ENCODE measurements at regions not wholly inside any gene's neighbourhood (a gene's known extent, or its start where the extent isn't known, plus 50 kb on each side); places are given as distances from the start of the nearest gene placed in this dataset.

DNA sequence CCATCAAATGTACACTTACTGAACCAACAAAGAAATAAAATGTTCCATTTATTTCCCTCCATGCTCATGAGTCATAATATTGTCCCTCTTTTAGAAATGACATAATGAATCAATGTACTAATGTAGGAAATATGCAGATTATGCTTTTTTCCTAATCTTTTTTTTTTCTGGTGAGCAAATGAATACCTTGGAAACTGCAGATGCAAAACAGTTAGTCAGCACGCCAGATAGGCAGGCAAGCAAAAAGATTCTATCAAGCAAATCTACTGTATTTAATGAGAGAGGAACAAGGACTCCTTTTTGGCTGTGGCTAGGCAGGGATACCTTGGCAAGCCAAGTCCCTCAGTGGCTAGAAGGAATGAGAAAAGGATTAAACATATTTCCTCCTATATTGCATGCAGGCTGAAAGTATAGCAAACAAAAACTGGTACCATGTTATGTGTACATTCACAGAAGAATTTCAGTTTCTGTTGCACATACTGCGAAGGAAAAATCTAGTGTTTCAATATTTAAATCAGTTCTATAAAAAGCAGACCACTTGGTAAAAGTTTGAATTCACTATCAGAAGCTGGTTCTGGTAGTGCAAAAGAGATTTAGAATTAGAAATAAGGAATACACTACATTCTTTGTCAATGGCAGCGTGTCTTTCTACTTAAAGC, 605.4 kb downstream of the TLE1 start:
- no peak for DNase-seq (ENCODE audit: low read depth)
- H3K4me3 ChIP-seq (ENCODE audit: low read depth, low read length): no peak overlapping the region
- TF ChIP-seq, protein P1, sequence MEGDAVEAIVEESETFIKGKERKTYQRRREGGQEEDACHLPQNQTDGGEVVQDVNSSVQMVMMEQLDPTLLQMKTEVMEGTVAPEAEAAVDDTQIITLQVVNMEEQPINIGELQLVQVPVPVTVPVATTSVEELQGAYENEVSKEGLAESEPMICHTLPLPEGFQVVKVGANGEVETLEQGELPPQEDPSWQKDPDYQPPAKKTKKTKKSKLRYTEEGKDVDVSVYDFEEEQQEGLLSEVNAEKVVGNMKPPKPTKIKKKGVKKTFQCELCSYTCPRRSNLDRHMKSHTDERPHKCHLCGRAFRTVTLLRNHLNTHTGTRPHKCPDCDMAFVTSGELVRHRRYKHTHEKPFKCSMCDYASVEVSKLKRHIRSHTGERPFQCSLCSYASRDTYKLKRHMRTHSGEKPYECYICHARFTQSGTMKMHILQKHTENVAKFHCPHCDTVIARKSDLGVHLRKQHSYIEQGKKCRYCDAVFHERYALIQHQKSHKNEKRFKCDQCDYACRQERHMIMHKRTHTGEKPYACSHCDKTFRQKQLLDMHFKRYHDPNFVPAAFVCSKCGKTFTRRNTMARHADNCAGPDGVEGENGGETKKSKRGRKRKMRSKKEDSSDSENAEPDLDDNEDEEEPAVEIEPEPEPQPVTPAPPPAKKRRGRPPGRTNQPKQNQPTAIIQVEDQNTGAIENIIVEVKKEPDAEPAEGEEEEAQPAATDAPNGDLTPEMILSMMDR (IDR thresholded peaks at IDR 0.05; ENCODE audit: low read depth, low read length, missing control alignments): no peak

DNA sequence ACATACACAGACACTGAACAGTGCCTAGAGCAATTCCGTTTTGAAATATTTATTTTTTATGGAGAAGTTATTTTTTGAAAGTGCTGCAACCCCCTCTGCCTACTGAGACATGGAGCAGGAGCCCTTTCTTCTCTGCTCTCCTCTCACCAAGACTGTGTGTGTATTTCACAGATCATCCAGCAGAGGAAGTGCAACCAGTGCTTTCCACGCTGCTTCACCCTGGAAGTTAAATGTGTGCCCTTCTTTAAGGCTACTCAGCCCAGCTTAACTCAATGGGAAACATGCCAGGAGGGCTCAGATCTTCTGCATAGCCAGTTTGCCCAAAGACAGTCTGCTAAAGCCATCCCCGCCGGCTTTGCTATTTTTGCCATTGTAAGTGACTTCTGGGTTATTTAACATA, 606.3 kb downstream of the TLE1 start:
- no peak overlapping the region for H3K4me3 ChIP-seq (ENCODE audit: low read depth, low read length)
- TF ChIP-seq, protein P1 (IDR thresholded peaks at IDR 0.05; ENCODE audit: low read depth, low read length, missing control alignments): peak; percentile 8
- DNase-seq (ENCODE audit: low read depth): no peak

DNA sequence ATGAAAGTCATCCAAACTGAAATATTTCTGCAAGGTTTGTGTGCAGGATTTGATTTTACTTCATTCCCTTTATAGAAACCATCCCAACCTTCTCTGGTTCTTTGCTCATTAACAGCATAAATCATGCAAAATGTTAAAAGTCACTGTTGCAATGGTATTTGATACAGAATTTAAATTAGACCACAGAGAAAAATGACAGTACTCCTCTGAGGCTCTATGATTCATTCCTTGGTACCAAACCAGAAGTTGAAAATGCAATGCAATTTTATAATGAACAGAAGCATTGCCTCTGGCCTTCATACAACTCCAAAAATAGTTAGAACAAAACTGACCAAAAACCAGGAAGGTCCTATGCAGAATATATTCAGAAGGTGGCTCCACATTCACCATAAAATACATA, 607.1 kb downstream of the TLE1 start:
- H3K4me3 ChIP-seq (ENCODE audit: low read depth, low read length): no peak overlapping the region
- no peak for DNase-seq (ENCODE audit: low read depth)
- TF ChIP-seq, protein P1 (IDR thresholded peaks at IDR 0.05; ENCODE audit: low read depth, low read length, missing control alignments): no peak

DNA sequence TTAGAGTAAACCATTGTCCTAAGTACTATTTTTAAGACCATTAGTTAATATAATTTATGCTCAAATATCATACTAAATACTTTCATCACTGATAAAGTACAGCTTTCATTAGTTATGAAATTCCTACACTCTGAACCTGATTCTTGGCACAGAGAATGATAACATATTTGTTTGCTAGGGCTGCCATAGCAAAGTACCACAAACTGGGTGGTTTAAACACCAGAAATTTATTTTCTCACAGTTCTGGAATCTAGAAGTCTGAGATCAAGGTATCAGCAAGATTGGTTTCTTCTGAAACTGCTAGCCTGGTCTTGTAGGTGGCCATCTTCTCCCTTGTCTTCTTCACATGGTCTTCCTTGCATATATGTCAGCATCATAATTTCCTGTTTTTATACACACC, 608.4 kb downstream of the TLE1 start:
- DNase-seq (ENCODE audit: low read depth): no peak
- no peak overlapping the region for H3K4me3 ChIP-seq (ENCODE audit: low read depth, low read length)
- TF ChIP-seq, protein P1 (IDR thresholded peaks at IDR 0.05; ENCODE audit: low read depth, low read length, missing control alignments): no peak

DNA sequence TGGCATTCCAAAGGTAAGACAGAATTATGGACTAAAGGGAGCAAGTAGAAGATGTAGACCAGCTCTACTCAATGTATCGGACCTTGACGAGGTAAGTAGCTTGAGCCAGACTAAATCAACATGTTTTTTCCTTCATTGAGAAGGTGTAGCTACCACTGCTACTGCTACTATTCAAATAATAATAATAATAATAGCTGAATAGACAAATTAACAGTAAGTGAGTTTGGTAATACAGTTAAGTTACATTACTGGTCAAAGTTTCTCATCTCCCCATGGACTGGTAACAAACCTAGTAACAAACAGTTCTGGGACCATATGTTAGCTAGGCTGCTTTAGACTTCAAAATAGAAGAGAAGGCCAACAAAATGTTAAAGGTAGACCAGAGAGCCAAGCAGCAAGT, 609.2 kb downstream of the TLE1 start:
- no peak overlapping the region for H3K4me3 ChIP-seq (ENCODE audit: low read depth, low read length)
- no peak for DNase-seq (ENCODE audit: low read depth)
- TF ChIP-seq, protein P1 (IDR thresholded peaks at IDR 0.05; ENCODE audit: low read depth, low read length, missing control alignments): no peak

DNA sequence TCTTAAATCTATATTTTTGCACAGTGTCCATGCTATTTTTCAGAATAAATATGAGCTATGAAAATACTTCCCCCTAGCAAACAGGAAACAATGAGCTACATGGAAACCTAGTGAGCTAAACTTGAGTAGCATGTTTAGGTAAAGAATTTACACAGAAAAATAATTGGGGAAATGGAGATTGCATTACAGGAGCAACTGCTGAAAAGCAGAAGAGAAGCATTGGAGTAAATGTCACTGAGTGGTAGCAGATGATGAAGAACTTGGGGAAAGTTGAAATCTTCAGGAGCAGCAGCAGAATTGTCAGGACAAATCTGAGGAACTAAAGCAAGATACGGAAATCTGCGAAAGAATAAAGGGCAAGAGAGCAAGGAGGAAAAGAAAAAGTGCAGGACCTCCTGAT, 610.3 kb downstream of the TLE1 start:
- no peak overlapping the region for H3K4me3 ChIP-seq (ENCODE audit: low read depth, low read length)
- TF ChIP-seq, protein P1 (IDR thresholded peaks at IDR 0.05; ENCODE audit: low read depth, low read length, missing control alignments): no peak
- DNase-seq (ENCODE audit: low read depth): no peak

DNA sequence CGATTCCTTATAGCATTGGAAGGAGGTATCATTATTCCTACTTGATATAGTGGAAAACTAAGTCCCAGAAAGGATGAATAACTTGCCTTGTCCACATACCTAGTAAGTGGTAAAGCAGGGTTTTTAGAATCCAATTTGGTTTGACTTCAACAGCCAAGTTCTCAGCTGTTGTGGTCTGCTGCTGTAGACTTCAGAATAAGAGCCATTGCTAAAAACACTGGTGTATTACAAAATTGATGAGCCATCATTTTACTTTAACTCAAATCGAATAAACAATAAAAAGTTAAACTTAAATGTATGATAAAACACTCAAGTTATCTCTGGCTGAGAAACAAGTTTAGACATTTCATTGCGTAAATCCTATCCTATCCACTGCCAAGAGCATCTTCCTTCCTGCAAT, 610.8 kb downstream of the TLE1 start:
- TF ChIP-seq, protein P1 (IDR thresholded peaks at IDR 0.05; ENCODE audit: low read depth, low read length, missing control alignments): no peak
- DNase-seq (ENCODE audit: low read depth): no peak
- no peak overlapping the region for H3K4me3 ChIP-seq (ENCODE audit: low read depth, low read length)
